ENCODE measurements at regions not wholly inside any gene's neighbourhood (a gene's known extent, or its start where the extent isn't known, plus 50 kb on each side); places are given as distances from the start of the nearest gene placed in this dataset.

DNA sequence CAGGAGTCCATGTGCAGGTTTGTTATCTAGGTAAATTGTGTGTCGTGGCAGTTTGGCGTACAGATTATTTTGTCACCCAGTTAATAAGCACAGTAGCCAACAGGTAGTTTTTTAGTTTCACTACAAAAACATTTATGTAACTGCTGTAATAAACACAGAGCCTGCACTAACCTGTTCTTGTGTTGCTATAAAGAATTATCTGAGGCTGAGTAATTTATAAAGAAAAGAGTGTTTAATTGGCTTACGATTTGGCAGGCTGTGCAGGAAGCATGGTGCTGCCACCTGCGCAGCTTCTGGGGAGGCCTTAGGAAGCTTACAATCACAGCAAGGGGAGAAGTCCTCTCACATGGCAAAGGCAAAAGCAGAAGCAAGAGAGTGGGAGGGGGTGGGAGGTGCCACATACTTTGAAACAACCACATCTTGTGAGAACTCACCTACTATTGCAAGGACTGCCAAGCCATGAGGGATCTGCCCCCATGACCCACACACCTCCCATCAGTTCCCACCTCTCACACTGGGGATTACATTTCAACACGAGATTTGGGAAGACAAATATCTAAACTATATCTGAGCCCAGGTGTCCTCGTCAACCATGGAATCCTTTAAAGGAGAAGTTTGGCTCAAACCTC lies 266.4 kb upstream of the GRIP1 start:
- no peak for TF ChIP-seq CTCF (IDR thresholded peaks at IDR 0.05)
- intact Hi-C loops (cut with DNase I), result no loop called here
- no peak for DNase-seq
- no peaks in the 10 kb centered on the region for H3K36me3 ChIP-seq
- no peak overlapping the region for H3K4me3 ChIP-seq
- H3K27ac ChIP-seq, result no peak overlapping the region
- H3K27me3 ChIP-seq, result no peaks in the 10 kb centered on the region
- H3K4me1 ChIP-seq, result no peaks in the 10 kb centered on the region
- no peak overlapping the region for H3K9ac ChIP-seq (ENCODE audit: low read depth in 2 of 2, low read length in 2 of 2)
- H3K9me3 ChIP-seq, result no peaks in the 10 kb centered on the region

GRCh38 chr12:66947119-66947518 lies 268.2 kb upstream of the GRIP1 start:
- H3K27me3 ChIP-seq, result no peaks in the 10 kb centered on the region
- no peaks in the 10 kb centered on the region for H3K36me3 ChIP-seq
- H3K9me3 ChIP-seq, result no peaks in the 10 kb centered on the region
- intact Hi-C loops (cut with DNase I), result no loop called here
- DNase-seq, result no peak
- no peak overlapping the region for H3K4me3 ChIP-seq
- H3K27ac ChIP-seq, result no peak overlapping the region
- H3K9ac ChIP-seq (ENCODE audit: low read depth in 2 of 2, low read length in 2 of 2), result no peak overlapping the region
- no peak for TF ChIP-seq CTCF (IDR thresholded peaks at IDR 0.05)
- no peaks in the 10 kb centered on the region for H3K4me1 ChIP-seq

GRCh38 chr12:66952668-66953067 lies 273.8 kb upstream of the GRIP1 start:
- Histone ChIP-seq H3K4me3 (no peak overlapping the region), H3K27me3 (no peaks in the 10 kb centered on the region), H3K9ac (ENCODE audit: low read depth in 2 of 2, low read length in 2 of 2) (no peak overlapping the region), H3K9me3 (no peaks in the 10 kb centered on the region), H3K36me3 (no peaks in the 10 kb centered on the region), H3K4me1 (no peaks in the 10 kb centered on the region), H3K27ac (no peak overlapping the region)
- no peak for TF ChIP-seq CTCF (IDR thresholded peaks at IDR 0.05)
- intact Hi-C loops (cut with DNase I), result no loop called here
- DNase-seq, result no peak

GRCh38 chr12:66956300-66956699 lies 277.4 kb upstream of the GRIP1 start:
- Histone ChIP-seq H3K27ac (no peak overlapping the region), H3K9ac (ENCODE audit: low read depth in 2 of 2, low read length in 2 of 2) (no peak overlapping the region), H3K4me3 (no peak overlapping the region), H3K27me3 (no peaks in the 10 kb centered on the region), H3K9me3 (no peaks in the 10 kb centered on the region), H3K4me1 (no peaks in the 10 kb centered on the region), H3K36me3 (no peaks in the 10 kb centered on the region)
- DNase-seq, result no peak
- no peak for TF ChIP-seq CTCF (IDR thresholded peaks at IDR 0.05)
- intact Hi-C loops (cut with DNase I), result no loop called here

DNA sequence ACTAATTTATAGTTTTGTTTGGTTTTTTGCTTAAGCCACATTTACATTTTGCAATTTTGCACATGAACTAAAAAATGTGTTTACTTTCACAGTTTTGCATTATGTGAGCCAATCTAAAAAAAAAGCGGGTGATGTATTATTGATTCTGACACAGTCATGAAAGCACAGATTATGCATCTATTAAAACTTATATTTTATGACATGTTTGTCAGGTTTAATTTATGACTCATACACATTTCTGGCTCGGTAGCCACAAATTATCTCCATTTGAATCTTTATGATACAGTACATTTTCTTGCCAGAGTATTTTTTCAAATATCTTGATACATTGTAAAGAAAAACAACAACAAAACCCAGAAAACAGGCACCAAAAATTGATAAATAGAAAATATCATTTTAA lies 280.4 kb upstream of the GRIP1 start:
- intact Hi-C loops (cut with DNase I), result no loop called here
- TF ChIP-seq CTCF (IDR thresholded peaks at IDR 0.05), result no peak
- no peak for DNase-seq

More for the DNA sequence above, 280.4 kb upstream of the GRIP1 start:
- H3K27ac ChIP-seq, result no peak overlapping the region
- H3K36me3 ChIP-seq, result no peaks in the 10 kb centered on the region
- H3K4me1 ChIP-seq, result no peaks in the 10 kb centered on the region
- no peak overlapping the region for H3K9ac ChIP-seq (ENCODE audit: low read depth in 2 of 2, low read length in 2 of 2)
- H3K4me3 ChIP-seq, result no peak overlapping the region
- no peaks in the 10 kb centered on the region for H3K9me3 ChIP-seq
- H3K27me3 ChIP-seq, result no peaks in the 10 kb centered on the region
